ENCODE measurements at regions not wholly inside any gene's neighbourhood (a gene's known extent, or its start where the extent isn't known, plus 50 kb on each side); places are given as distances from the start of the nearest gene placed in this dataset.

DNA sequence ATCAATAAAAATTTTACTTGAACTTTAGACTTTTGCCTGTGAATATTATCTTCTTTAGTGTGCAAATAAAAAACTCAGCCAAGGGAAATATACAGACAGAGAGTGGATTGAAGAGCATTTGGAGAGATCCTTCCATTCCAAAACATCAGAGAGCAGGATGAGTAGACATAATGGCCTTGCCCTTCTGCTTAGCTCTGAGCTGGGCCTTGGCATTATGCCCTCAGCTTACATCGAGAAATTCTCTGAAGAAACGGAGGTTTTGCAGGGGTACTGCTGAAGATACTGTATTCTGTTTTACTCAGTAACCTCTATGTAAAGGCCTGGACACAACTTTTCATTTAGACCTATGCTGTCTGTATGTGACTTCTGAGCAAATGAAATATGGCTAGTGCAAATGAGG, 317.4 kb downstream of the STIM2 start:
- no peak for FAIRE-seq
- TF ChIP-seq, protein P1, sequence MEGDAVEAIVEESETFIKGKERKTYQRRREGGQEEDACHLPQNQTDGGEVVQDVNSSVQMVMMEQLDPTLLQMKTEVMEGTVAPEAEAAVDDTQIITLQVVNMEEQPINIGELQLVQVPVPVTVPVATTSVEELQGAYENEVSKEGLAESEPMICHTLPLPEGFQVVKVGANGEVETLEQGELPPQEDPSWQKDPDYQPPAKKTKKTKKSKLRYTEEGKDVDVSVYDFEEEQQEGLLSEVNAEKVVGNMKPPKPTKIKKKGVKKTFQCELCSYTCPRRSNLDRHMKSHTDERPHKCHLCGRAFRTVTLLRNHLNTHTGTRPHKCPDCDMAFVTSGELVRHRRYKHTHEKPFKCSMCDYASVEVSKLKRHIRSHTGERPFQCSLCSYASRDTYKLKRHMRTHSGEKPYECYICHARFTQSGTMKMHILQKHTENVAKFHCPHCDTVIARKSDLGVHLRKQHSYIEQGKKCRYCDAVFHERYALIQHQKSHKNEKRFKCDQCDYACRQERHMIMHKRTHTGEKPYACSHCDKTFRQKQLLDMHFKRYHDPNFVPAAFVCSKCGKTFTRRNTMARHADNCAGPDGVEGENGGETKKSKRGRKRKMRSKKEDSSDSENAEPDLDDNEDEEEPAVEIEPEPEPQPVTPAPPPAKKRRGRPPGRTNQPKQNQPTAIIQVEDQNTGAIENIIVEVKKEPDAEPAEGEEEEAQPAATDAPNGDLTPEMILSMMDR (IDR thresholded peaks at IDR 0.05; ENCODE audit: insufficient read depth, missing control alignments), result no peak

GRCh38 chr4:27181693-27182092, 321.1 kb downstream of the STIM2 start:
- DNase-seq (ENCODE audit: insufficient read length, low spot score) (no peak), FAIRE-seq (no peak)
- TF ChIP-seq, protein P1 (IDR thresholded peaks at IDR 0.05; ENCODE audit: insufficient read depth, missing control alignments), result no peak

More for the DNA sequence above, 317.4 kb downstream of the STIM2 start:
- DNase-seq (ENCODE audit: insufficient read length, low spot score), result no peak

- DNase-seq (ENCODE audit: insufficient read length, low spot score), result no peak
- TF ChIP-seq, protein P1 (IDR thresholded peaks at IDR 0.05; ENCODE audit: insufficient read depth, missing control alignments), result no peak
- FAIRE-seq, result no peak
Observed at GRCh38 chr4:27182211-27182610, 321.6 kb downstream of the STIM2 start.

GRCh38 chr4:27184508-27185155, 324.0 kb downstream of the STIM2 start:
- FAIRE-seq, result no peak
- TF ChIP-seq, protein P1 (IDR thresholded peaks at IDR 0.05; ENCODE audit: insufficient read depth, missing control alignments), result no peak
- no peak for DNase-seq (ENCODE audit: insufficient read length, low spot score)

DNA sequence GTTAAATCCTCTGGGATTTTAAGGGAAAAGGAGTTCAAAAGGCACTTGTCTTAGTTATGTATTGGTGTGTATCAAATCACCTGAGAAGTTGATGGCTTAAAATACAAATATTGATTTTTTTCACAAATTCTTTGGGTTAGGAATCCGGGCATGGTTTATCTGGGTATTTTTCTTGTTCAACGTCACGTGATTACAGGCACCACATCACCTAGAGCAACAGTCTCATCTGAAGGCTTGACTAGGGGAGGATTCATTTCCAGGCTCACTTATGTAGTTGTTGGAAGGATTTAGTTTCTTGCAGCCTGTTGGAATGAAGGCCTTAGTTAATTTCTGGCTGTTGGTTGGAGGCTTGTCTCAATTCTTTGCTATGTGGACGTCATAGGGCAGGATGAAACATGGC, 326.1 kb downstream of the STIM2 start:
- FAIRE-seq, result no peak
- no peak for DNase-seq (ENCODE audit: insufficient read length, low spot score)
- TF ChIP-seq, protein P1 (IDR thresholded peaks at IDR 0.05; ENCODE audit: insufficient read depth, missing control alignments), result no peak

DNA sequence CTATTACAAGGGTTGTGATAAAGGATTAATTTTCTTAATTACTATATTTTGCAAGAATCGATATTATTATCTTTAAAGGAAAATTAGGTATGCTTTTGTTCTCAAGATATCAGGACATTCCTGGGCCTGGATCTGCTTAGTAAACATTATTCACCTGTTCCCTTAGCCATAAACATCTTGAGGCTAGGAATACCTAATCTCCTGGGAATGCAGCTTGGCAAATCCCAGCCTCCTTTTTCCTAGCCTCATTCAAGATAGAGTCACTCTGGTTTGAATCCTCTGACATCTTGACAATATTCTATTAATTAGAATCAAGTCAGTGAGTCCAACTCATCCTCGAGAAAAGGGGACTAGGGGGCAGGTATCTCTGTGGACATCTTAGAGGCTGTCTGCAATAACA, 327.1 kb downstream of the STIM2 start:
- FAIRE-seq, result no peak
- TF ChIP-seq, protein P1 (IDR thresholded peaks at IDR 0.05; ENCODE audit: insufficient read depth, missing control alignments), result no peak
- DNase-seq (ENCODE audit: insufficient read length, low spot score), result no peak

- DNase-seq (ENCODE audit: insufficient read length, low spot score) (no peak), FAIRE-seq (no peak)
- TF ChIP-seq, protein P1 (IDR thresholded peaks at IDR 0.05; ENCODE audit: insufficient read depth, missing control alignments), result no peak
Observed at GRCh38 chr4:27189683-27190082, 329.0 kb downstream of the STIM2 start.
